IPS-18c (cell line): ENCODE measurements at regions not wholly inside any gene's neighbourhood (a gene's known extent, or its start where the extent isn't known, plus 50 kb on each side); places are given as distances from the start of the nearest gene placed in this dataset.

Experiments
- H3K4me3 ChIP-seq: 2 replicates; pipeline ENCODE4 v1.7.0; 2013; ENCODE audit warnings: low read depth, mild to moderate bottlenecking, low read length, moderate library complexity; ENCODE audit not compliant: insufficient read depth
- H3K9me3 ChIP-seq: one replicate; pipeline ENCODE4 v1.6.1; 2013; ENCODE audit warnings: mild to moderate bottlenecking, low read length, moderate library complexity; ENCODE audit not compliant: control insufficient read depth, insufficient read depth

DNA sequence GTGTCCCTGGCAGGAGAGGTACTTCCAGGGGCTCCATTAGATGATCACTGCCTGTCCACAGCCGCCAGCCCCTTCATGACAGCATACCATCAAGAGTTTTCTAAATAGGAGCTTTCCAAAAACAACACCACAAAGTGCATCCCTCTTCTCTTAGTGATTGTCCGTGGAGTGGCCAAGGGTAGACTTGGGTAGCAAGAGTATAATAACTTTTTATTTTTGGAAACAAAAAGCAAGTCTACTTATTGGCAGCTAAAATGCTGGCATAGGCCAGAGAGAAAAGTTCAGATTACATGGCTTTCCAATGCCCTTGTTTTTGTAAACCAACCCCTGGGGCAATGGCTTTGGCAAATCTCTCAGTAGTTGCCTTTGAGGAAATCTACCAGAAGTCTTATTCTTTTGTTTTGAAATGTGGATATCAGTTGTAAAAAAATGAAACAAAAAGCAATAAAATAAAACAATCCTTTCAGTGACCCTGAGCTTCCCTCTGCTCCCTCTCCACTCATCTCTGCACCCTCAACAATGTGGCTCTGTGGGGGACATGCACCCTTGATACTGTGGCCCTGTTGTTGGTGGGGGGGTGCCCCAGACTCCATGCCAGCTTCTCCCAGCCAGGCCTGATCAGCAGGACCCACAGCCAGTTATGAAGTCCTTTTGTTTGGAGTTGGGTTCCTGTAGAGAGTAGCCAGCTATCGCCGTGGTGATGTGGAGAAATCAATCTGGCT, 294.1 kb downstream of the DLEU7 start:
- no peak overlapping the region for H3K4me3 ChIP-seq

DNA sequence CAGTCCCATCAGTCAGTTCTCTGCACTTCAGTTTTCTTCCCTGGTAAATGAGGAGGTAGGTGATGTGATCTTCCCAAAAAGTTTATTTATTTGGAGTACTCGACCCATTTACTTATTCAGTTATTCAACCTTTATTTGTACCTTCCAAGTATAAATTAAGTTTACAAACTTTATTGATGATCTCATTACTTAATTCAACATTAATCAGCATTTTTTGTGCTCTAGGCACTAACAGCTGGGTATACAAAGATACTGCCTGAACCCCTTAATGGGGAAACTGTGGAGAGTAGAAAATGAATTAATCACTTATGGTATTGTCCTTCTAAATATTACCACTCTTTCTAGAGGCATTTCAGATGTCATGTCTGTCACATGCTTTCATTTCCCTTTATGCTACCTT, 293.3 kb downstream of the DLEU7 start:
- Histone ChIP-seq H3K9me3 (peaks cover 2% of the 10 kb centered on the region), H3K4me3 (no peak overlapping the region)

More for the DNA sequence above, 294.1 kb downstream of the DLEU7 start:
- peaks cover 2% of the 10 kb centered on the region for H3K9me3 ChIP-seq

DNA sequence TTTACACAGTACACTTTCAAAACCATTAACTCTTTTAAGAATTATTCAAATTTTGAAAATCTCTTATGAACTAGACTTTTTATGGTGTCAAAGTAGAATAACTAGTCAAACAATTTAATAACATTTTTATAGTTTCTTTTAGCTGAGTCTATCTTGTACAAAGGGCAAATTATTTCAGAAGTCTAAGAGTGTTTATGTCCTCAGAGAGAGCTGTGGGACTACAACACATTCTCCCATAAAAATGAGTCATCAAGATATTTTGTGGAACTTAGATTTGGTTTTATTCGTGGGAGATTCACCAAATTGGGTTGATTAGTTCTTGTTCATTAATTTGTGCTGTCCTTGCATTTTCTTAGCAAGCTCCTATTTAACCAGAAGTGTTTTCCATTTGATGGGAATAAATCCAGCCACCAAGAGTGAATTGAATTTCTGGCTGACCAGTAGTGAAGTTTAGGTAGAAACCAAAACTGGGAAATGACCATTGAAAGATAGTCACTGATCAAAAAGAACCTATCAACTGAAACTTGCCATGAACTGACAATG, 291.0 kb downstream of the DLEU7 start:
- no peaks in the 10 kb centered on the region for H3K9me3 ChIP-seq
- no peak overlapping the region for H3K4me3 ChIP-seq

DNA sequence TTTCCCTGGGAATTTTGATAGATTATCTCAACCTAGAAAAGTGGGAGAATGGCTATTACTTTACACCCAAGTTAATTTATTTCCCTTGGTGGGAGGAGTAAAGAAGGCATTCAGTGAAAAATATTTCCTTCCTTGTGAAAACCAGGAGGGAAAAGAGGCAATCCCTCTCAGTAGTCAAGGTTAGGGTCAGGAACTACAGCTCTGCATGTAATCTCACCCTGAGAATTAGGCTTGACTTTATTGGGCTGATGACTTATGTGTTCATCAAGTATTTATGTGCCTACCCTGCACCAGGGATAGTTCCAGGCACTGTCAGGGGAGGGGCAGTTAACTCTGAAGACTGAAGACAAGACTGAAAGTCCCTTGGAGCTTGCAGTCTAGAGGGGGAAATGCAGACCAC, 281.8 kb downstream of the DLEU7 start:
- Histone ChIP-seq H3K9me3 (no peaks in the 10 kb centered on the region), H3K4me3 (no peak overlapping the region)

DNA sequence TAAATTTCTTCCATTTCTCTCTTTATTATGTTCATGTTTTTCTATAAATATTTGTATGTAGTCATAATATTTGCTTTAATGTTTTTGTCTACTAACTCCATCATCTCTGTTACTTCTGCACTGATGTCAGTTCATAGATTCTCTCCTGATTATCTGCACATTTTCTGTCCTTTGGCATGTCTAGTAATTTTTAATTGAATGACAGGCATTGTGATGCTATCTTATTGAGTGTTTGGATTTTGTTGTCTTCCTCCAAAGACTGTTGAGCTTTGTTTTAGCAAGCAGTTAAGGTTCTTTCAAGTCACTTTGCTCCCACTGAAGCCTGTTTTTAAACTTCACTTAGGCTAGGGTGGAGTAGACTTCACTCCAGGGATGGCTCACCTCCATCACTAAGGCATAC, 276.8 kb downstream of the DLEU7 start:
- Histone ChIP-seq H3K4me3 (no peak overlapping the region), H3K9me3 (no peaks in the 10 kb centered on the region)

DNA sequence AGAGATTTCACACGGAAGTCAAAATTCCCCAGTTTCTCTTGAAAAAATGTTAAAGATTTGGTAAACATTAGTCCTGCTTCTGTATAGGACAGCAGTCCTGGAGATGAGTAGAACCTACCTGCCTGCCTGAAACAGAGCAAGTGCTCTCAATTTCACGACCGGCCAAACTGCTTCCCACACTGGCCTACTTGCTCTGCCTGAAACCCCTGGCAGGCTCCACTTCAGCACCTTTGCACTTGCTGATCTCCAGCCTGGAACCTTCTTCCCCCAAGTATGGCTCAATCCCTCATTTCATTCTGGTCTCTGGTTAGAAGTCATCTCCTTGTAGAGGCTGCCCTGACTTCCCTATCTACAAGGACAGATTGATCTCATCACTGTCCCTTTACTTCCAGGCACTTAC, 271.4 kb downstream of the DLEU7 start:
- Histone ChIP-seq H3K4me3 (no peak overlapping the region), H3K9me3 (no peaks in the 10 kb centered on the region)

DNA sequence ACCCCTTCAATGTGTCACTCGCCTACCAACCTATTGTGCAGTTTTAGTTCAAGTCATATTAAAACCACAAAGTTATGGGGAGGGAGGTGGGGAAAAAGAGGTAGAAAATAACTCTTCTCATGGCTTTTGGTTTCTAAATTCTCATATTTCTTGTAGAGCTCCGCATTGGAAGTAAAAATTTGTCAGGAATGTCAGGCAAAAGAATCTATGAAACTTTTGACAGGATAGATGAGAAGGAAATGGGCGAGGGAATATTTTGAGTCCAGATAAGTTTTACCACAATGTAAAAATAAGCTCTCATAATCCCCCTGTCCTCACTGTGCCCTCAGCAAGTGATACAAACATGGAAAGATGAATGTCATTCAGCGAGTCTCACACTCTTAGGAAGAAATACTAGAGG, 270.4 kb downstream of the DLEU7 start:
- Histone ChIP-seq H3K9me3 (no peaks in the 10 kb centered on the region), H3K4me3 (no peak overlapping the region)

DNA sequence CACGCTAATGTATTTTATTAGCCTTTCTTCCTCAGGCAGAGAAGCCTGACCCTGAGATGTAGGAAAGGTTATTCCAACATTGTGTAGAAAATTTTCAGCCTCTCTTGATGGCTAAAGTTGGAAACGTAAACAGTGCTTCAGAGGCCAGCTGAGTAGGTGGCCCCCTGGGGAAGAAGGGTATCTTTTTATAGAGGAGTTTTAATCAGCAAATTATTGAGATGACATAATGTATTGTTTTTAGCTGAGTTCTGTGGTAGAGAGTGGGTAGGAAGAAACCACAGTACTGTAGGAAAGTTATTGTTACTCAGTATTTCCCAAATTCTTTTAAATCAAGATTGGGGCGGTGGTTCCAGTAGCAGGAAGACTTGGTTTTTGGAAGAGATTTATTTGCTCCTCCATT, 268.8 kb downstream of the DLEU7 start:
- H3K9me3 ChIP-seq, result no peaks in the 10 kb centered on the region
- no peak overlapping the region for H3K4me3 ChIP-seq

DNA sequence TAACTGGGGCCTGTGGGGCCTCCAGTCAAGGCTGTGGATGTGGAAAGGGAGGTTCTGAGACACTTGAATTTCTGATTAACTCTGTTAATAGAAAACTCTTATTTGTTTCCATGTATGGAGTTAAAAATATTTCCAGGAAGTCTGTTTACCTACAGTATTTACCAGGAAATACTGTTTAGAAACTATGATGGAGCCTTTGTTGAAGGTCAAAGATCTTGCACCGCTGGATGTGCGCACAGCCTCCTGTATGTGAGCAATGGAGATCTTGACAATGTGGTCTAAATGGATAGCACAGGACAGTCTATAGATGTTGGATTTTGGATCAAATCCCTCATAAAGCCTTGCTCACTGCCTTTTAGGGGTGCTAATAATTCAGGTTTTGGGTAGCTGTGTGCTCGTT, 268.4 kb downstream of the DLEU7 start:
- Histone ChIP-seq H3K4me3 (no peak overlapping the region), H3K9me3 (no peaks in the 10 kb centered on the region)

DNA sequence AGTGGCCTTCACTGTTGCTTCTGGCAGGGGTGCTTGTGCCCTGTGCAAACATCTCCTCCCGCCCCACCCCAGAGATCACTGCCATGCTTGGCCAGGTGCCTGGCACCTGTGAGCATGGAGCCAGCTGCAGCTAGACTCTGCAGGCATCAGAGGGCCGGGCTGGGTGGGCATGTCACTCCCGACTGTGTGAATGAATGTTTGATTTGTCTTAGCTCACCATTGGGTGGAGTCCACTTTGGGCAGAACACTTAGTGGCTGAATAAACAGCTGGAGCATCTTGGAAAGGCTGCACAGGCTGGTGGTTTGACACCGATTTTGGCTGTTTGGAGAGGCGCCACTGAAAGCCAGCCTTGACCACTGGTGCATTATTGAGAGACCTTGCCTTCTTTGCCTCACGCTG, 267.3 kb downstream of the DLEU7 start:
- H3K4me3 ChIP-seq, result no peak overlapping the region
- H3K9me3 ChIP-seq, result no peaks in the 10 kb centered on the region

DNA sequence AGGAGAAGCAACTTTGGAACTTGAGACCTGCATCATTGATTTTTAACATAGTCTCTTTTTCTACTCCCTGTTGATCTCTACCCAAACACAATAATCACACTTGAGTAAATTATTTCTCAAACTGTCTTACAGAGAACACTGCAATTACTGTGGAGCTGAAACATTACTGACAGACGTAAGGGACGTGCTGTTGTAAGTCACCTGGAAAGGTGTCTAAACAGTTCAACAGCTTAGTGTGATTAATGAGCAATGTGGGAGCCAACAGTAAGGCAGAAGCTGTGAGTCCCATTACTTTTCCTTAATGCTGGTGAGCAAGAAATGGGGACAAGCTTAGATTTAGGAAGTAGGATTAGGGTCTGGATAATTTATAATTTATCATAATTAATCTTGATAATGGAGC, 265.7 kb downstream of the DLEU7 start:
- no peaks in the 10 kb centered on the region for H3K9me3 ChIP-seq

DNA sequence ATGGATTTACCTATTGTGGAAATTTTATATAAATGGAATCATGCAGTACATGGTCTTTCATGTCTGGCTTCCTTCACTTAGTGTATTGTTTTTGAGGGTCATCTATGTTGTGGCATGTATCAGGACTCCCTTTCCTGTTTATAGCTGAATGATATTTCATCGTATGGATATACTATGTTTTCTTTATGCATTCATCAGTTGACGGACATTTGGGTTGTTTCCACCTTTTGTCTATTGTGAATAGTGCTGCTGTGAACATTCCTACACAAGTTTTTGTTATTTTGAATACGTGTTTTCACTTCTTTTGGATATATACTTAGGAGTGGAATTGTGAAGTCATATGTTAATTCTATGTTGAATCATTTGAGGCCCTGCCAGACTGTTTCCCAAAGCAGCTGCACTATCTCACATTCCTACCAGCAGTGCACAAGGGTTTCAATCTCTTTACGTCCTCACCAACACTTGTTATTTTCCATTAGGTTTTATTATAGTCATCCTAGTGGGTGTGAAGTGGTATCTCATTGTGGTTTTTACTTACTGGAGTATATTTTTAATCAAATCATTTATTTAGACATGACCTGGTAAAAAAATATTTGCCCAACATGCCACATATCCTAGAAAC, 262.7 kb downstream of the DLEU7 start:
- H3K9me3 ChIP-seq, result no peaks in the 10 kb centered on the region
- H3K4me3 ChIP-seq, result no peak overlapping the region

More for the DNA sequence above, 265.7 kb downstream of the DLEU7 start:
- H3K4me3 ChIP-seq, result no peak overlapping the region

DNA sequence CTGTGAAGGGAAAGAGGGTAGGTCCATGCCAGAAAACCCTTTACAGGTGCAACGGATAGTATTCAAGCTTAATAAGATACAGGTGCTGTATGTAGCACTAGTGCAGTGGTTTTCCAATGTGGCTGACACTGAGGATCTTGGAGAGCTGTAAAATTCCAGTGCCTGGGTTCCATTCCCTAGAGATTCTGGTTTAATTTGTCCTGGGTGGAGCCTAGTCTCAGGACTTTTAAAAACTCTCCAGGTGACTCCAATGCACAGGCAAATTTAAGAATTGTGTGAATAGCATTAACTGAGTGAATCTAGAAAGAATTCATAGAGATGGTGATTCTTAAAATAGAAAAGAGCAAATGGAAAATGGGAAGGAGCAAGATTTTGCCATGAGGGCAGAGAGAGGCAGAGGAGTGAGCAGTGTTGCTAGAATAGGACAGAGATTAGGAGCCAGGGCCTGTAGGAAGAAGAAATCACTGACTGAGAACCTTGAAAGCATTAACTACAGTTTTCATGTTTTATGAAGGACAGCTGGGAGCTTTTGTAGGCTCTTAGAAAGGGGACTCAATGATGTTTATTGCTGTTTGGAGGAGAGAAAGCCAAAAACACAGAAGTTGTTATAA, 261.8 kb downstream of the DLEU7 start:
- no peak overlapping the region for H3K4me3 ChIP-seq
- H3K9me3 ChIP-seq, result no peaks in the 10 kb centered on the region

DNA sequence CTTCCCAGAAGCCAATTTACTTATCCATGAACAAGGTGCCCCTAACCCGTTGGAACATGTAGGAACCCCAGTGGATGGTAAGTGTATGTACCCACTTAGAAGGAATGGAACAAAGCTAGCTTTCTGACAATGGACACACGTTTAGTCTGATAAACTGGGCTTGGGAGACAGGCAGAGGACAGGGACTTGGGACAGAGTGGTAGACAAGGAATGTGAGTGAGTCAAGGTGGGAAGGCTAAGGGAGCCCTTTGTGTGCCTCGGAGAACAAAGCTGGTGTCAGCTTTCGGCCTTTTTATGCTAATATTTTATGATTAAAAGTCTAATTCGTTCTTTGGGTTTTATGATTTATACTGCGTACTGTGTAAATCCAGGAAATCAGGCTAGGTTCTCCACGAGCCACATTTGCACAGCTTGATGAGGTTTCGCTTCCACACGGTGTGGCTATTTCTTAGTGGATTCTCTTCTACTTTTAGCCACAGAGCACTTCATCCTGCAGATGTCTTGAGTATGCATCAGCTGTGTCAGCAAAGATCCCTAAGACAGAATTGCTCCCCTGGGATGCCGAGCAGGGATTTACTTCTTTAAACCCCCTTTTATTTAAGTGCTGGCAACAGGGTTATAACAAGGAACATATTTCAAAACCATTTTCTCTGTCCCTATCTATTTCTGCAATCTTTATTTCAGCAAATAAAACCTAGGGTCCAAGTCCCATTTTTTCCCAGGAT, 258.5 kb downstream of the DLEU7 start:
- H3K4me3 ChIP-seq, result no peak overlapping the region
- H3K9me3 ChIP-seq, result no peaks in the 10 kb centered on the region

DNA sequence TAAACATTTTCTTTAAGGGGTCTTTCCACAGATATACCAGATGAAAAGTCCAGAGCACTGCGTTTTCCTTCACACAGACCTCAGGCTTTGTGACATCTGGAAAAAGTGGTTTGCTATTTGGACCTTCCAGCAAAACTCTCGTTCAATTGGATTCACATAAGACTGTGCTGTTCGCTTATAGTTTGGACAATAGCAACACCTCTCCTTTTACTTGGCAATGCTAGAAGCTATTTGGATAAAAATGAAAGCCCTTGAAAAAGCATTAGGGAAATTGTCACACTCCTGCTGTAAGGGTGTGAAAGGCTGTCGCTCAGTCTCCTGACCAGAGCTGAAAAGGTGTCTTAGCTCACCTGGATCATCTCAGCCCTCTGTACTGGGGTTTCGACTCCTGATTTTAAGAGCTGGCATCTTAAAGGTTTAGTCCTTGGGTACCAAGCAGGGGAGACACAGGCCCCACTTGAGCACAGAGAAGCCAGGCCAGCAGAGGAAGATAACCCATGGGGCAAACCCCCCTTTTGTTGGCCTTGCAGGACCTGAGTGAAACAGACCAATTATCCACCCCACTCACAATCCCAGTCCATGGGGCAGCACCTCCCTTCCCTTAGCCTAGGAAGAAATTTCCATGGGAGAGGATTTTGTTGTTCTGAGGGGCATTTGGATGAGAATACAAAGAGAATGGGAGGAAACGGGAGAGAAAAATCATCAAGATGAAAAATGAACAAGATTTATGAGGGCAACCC, 257.6 kb downstream of the DLEU7 start:
- H3K4me3 ChIP-seq, result no peak overlapping the region
- no peaks in the 10 kb centered on the region for H3K9me3 ChIP-seq

DNA sequence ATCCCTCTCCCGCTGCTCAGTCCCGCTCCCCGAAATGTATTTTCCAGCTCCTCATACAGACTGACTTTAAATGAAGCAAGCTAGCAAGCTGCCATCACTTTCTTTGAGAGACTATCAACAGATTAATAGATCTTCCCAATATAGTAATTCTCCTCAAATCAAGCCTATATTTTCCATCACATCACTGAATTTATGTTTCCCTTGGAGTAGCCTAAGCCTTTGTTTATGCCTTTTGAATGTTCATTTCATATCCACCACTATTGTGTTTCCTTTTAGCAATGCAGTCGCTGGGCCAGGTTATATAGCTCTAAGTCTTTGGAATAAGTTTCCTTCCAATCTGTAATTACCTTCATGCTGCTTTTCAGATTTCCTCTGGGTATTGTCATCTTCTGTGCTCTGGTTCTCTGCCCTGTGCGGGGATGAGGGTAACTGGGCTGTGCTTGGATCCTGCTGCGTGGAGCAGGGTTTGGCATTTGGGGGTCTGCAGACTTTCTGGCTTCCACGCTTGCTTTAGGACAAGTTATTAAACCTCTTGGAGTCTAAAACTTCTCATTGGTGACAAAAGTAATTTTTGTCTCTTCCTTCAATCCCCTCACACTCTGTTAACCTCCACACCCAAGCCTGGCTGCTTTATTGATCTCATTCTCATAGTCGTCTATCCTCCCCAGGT, 256.9 kb downstream of the DLEU7 start:
- Histone ChIP-seq H3K4me3 (no peak overlapping the region), H3K9me3 (no peaks in the 10 kb centered on the region)

DNA sequence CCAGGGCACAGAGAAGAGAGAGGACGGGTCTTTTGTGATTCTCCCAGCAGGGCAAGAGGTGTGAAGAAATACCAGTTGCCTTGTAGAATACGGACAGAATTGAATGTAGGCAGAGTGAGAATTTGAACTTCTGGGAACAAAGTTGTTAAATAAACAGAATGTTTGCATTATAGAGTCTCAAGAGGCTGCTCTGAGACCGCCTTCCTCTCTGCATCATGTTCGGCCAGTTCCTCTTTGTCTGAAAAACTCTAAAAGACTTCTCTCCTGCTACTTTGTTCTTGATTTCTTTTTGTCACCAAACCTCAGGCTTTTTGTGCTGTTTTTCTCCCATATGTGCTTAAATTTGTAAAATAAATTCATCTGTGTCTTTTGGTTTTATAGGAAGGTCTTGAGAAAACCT, 256.4 kb downstream of the DLEU7 start:
- Histone ChIP-seq H3K4me3 (no peak overlapping the region), H3K9me3 (no peaks in the 10 kb centered on the region)
